GM20000 (cell line): ENCODE measurements at regions not wholly inside any gene's neighbourhood (a gene's known extent, or its start where the extent isn't known, plus 50 kb on each side); places are given as distances from the start of the nearest gene placed in this dataset.

Source experiments
- DNase-seq: peaks from one replicate; pipeline ENCODE4 v3.0.0; 2012; ENCODE audit warnings: low spot score
- TF ChIP-seq, protein P1 (sequence below): IDR thresholded peaks from 2 replicates; pipeline ENCODE4 v1.5.1; 2012; ENCODE audit warnings: mild to moderate bottlenecking, control low read depth; ENCODE audit errors: extremely low read depth, missing control alignments

DNA sequence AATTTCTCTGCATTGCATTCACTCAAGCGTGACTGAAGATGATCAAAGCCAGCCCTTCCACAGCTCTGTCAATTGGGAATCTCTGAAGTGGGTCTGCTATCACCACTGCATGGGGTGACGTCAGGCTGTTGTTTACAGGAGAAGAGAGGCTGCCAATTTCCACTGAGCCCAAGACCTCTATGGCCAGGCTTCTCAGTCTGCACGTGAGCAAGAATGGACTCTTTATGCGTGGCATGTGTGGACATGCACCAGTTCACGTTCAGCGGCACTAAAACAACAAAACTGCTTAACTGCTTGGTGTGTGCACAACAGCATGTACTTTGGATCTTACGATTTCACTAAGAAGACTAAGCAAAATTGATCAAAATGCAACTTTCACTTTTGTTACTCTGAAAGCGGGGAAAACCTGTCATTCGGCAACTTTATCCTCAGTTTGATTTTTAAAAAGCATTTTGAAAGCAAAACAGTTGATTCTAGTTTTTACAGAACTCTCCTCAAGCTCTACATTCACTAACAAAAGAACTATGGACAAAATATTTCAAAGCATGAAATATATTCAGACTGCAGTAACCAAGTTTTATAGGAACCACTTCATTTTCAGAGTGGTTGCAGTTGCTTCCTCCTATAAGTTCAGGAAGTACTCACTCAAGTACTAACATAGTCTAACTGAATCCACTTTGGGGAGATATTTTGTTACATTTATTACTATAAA lies 77.0 kb upstream of the SERTAD2 start:
- no peak for DNase-seq

DNA sequence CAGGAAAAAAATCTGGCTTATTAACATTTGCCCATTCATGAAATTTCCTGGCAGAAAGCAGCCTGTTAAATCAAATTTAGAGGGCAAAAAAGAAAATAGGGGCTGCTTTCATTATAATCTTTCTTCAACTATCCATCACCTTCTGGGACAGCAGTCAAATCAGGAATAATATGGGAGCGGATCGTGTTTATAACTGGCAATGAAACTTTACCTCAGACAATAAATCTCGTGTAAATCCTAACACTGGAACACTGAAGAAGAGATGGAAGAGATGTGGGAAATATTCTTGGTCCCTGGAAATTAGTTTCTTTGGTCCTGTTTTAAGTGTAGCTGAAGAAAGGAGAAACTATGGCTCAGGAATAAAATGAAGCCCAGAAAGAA lies 77.5 kb upstream of the SERTAD2 start:
- TF ChIP-seq, protein P1, sequence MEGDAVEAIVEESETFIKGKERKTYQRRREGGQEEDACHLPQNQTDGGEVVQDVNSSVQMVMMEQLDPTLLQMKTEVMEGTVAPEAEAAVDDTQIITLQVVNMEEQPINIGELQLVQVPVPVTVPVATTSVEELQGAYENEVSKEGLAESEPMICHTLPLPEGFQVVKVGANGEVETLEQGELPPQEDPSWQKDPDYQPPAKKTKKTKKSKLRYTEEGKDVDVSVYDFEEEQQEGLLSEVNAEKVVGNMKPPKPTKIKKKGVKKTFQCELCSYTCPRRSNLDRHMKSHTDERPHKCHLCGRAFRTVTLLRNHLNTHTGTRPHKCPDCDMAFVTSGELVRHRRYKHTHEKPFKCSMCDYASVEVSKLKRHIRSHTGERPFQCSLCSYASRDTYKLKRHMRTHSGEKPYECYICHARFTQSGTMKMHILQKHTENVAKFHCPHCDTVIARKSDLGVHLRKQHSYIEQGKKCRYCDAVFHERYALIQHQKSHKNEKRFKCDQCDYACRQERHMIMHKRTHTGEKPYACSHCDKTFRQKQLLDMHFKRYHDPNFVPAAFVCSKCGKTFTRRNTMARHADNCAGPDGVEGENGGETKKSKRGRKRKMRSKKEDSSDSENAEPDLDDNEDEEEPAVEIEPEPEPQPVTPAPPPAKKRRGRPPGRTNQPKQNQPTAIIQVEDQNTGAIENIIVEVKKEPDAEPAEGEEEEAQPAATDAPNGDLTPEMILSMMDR = no peak

More for the DNA sequence above, 77.0 kb upstream of the SERTAD2 start:
- TF ChIP-seq, protein P1 = no peak

DNA sequence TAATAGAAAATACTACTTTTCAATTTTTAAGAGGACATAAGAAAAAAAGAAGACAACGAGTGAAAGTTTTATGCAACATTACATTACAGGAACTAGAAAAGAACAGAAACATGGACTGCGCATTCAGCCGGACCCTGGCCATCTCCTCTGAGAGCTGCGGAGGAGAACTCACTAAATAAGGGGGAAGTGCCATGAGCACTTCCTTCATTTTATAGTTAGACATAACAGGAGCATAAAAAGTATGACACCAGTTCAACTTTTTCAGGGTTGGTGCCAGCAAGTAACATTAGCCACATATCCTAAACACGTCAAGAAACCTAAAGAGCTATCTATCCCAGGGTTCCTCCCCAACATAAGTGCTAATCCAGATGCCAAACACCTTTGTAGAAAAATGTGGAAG lies 78.0 kb upstream of the SERTAD2 start:
- no peak for DNase-seq
- TF ChIP-seq, protein P1 = no peak

More for the DNA sequence above, 77.5 kb upstream of the SERTAD2 start:
- DNase-seq = no peak

DNA sequence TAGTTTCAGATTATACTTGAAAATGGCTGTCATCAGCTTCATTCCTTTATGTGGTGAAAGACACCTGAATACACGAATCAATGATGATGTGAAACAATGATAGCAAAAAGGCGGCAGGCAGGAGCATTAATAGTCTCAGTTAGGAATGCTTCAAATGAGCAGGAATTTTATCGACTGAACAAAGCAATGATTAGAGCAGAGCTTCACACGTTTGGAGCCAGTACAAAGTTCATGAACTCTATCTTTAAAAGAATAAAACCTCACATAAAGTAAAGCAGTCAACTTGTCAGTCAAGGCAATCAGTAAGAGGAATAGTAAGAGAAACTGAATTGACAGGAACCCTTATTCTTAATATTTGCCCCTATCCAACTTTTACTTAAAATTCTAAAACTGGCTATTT lies 78.4 kb upstream of the SERTAD2 start:
- TF ChIP-seq, protein P1 = no peak
- DNase-seq = no peak

DNA sequence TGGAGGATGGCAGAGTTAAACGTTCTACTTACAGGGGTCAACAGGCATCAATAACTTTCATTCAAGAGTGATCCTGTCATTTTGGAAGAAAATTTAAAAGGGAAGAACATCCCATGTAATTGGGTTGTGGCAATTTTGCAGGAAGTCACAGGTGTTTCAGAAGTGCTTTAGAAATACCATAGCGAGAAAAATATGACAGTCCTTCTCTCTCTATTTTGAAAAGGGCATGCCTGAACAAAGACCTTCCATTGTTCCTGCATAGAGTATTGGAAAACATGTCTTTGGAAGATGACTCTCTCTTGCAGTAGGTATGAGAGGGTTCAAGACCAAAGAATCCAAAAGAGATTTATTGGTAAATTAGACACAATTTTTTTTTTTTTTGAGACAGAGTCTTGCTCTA lies 81.8 kb upstream of the SERTAD2 start:
- DNase-seq = no peak
- TF ChIP-seq, protein P1 = no peak

DNA sequence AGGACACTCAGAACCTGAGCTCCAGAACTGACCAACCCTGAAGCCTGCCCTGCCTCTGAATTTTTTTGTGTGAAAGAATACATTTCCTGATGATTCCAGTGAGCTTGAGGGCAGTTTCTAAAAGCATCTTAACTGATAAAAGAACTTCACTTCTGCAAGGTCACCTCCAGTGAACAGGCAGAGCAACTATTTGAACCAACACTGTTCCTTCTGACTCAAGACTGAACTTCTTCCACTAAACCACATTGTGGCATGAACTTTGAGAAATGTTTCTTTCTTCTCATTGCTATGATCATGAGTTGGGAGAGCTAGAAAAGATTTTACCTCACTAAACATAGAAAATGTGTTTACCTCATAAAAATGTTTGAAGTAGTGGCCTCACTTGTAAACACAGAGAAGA lies 83.8 kb upstream of the SERTAD2 start:
- TF ChIP-seq, protein P1 = no peak
- DNase-seq = peak; percentile 17

DNA sequence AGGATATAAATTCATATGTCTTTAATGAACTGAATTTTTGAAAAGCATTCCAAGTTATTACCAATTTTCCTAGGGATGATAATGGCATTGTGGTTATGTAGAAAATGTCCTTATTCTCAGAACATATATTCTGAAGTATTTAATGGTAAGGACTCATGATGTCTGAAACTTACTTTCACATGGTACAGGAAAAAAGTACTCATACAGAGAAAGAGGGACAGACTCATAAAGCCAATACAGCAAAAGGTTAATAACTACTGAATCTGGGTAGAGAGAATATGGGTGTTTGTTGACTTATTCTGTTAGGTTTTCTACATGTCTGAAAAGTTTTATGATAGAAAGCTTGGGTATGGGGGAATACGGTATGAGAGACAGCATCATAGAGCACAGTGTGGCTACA lies 84.3 kb upstream of the SERTAD2 start:
- TF ChIP-seq, protein P1 = no peak
- DNase-seq = peak; percentile 23
